ENCODE measurements at regions not wholly inside any gene's neighbourhood (a gene's known extent, or its start where the extent isn't known, plus 50 kb on each side); places are given as distances from the start of the nearest gene placed in this dataset.

DNA sequence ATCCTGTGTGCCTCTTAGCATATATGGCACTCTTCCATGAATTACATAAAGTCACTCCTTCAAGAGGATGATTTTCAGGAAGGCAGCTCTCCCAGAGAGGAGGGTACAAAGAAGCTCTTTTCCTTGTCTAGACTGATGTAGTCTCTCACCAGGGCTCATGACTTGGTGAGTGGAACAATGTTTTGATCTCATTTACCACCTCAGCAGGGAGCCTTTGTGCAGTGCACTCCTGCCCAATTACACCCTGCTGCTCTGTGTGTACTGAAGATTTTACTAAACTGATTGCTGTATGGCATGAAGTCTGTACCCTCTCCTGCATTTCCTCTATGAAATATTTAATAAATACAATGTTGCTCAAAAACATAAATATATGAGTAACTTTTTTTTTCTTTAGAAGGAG is 598.3 kb upstream of the HS3ST5 start:
- Histone ChIP-seq H3K4me3 (no peak overlapping the region), H3K9me3 (no peaks in the 10 kb centered on the region), H3K27ac (no peak overlapping the region), H3K4me2 (no peak overlapping the region), H3K4me1 (no peaks in the 10 kb centered on the region)
- TF ChIP-seq RNF2 (IDR thresholded peaks at IDR 0.05; ENCODE audit: borderline replicate concordance, low read depth) (no peak), NPAS2 (CRISPR knock-in tag; IDR thresholded peaks at IDR 0.05; ENCODE audit: borderline replicate concordance) (no peak), FOSB (CRISPR knock-in tag; IDR thresholded peaks at IDR 0.05) (no peak), RAD21 (conservative IDR thresholded peaks at IDR 0.05 in 1 of 2, IDR thresholded peaks at IDR 0.05 in 1 of 2) (no peak), MAFK (IDR thresholded peaks at IDR 0.05; ENCODE audit: partially characterized antibody) (no peak), TP53 (CRISPR knock-in tag; IDR thresholded peaks at IDR 0.05) (no peak), JUNB (IDR thresholded peaks at IDR 0.05) (no peak), CBX8 (IDR thresholded peaks at IDR 0.05) (no peak), HEYL (CRISPR knock-in tag; IDR thresholded peaks at IDR 0.05) (no peak), ZC3H11A (IDR thresholded peaks at IDR 0.05) (no peak), GATA3 (IDR thresholded peaks at IDR 0.05; ENCODE audit: borderline replicate concordance) (no peak), MYC (IDR thresholded peaks at IDR 0.05; ENCODE audit: borderline replicate concordance, low read length) (no peak)
- TF ChIP-seq, protein P1, sequence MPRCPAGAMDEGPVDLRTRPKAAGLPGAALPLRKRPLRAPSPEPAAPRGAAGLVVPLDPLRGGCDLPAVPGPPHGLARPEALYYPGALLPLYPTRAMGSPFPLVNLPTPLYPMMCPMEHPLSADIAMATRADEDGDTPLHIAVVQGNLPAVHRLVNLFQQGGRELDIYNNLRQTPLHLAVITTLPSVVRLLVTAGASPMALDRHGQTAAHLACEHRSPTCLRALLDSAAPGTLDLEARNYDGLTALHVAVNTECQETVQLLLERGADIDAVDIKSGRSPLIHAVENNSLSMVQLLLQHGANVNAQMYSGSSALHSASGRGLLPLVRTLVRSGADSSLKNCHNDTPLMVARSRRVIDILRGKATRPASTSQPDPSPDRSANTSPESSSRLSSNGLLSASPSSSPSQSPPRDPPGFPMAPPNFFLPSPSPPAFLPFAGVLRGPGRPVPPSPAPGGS (IDR thresholded peaks at IDR 0.05) = no peak
- TF ChIP-seq, protein P2, sequence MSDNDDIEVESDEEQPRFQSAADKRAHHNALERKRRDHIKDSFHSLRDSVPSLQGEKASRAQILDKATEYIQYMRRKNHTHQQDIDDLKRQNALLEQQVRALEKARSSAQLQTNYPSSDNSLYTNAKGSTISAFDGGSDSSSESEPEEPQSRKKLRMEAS (IDR thresholded peaks at IDR 0.05) = no peak
- TF ChIP-seq, protein P3, sequence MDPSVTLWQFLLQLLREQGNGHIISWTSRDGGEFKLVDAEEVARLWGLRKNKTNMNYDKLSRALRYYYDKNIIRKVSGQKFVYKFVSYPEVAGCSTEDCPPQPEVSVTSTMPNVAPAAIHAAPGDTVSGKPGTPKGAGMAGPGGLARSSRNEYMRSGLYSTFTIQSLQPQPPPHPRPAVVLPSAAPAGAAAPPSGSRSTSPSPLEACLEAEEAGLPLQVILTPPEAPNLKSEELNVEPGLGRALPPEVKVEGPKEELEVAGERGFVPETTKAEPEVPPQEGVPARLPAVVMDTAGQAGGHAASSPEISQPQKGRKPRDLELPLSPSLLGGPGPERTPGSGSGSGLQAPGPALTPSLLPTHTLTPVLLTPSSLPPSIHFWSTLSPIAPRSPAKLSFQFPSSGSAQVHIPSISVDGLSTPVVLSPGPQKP (IDR thresholded peaks at IDR 0.05; ENCODE audit: low read depth, low read length) = no peak
- TF ChIP-seq, protein P4, sequence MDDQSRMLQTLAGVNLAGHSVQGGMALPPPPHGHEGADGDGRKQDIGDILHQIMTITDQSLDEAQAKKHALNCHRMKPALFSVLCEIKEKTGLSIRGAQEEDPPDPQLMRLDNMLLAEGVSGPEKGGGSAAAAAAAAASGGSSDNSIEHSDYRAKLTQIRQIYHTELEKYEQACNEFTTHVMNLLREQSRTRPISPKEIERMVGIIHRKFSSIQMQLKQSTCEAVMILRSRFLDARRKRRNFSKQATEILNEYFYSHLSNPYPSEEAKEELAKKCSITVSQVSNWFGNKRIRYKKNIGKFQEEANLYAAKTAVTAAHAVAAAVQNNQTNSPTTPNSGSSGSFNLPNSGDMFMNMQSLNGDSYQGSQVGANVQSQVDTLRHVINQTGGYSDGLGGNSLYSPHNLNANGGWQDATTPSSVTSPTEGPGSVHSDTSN (IDR thresholded peaks at IDR 0.05) = no peak
- TF ChIP-seq, protein P5, sequence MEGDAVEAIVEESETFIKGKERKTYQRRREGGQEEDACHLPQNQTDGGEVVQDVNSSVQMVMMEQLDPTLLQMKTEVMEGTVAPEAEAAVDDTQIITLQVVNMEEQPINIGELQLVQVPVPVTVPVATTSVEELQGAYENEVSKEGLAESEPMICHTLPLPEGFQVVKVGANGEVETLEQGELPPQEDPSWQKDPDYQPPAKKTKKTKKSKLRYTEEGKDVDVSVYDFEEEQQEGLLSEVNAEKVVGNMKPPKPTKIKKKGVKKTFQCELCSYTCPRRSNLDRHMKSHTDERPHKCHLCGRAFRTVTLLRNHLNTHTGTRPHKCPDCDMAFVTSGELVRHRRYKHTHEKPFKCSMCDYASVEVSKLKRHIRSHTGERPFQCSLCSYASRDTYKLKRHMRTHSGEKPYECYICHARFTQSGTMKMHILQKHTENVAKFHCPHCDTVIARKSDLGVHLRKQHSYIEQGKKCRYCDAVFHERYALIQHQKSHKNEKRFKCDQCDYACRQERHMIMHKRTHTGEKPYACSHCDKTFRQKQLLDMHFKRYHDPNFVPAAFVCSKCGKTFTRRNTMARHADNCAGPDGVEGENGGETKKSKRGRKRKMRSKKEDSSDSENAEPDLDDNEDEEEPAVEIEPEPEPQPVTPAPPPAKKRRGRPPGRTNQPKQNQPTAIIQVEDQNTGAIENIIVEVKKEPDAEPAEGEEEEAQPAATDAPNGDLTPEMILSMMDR (IDR thresholded peaks at IDR 0.05) = no peak
- TF ChIP-seq, protein P6, sequence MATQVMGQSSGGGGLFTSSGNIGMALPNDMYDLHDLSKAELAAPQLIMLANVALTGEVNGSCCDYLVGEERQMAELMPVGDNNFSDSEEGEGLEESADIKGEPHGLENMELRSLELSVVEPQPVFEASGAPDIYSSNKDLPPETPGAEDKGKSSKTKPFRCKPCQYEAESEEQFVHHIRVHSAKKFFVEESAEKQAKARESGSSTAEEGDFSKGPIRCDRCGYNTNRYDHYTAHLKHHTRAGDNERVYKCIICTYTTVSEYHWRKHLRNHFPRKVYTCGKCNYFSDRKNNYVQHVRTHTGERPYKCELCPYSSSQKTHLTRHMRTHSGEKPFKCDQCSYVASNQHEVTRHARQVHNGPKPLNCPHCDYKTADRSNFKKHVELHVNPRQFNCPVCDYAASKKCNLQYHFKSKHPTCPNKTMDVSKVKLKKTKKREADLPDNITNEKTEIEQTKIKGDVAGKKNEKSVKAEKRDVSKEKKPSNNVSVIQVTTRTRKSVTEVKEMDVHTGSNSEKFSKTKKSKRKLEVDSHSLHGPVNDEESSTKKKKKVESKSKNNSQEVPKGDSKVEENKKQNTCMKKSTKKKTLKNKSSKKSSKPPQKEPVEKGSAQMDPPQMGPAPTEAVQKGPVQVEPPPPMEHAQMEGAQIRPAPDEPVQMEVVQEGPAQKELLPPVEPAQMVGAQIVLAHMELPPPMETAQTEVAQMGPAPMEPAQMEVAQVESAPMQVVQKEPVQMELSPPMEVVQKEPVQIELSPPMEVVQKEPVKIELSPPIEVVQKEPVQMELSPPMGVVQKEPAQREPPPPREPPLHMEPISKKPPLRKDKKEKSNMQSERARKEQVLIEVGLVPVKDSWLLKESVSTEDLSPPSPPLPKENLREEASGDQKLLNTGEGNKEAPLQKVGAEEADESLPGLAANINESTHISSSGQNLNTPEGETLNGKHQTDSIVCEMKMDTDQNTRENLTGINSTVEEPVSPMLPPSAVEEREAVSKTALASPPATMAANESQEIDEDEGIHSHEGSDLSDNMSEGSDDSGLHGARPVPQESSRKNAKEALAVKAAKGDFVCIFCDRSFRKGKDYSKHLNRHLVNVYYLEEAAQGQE (IDR thresholded peaks at IDR 0.05) = no peak
- TF ChIP-seq, protein P7, sequence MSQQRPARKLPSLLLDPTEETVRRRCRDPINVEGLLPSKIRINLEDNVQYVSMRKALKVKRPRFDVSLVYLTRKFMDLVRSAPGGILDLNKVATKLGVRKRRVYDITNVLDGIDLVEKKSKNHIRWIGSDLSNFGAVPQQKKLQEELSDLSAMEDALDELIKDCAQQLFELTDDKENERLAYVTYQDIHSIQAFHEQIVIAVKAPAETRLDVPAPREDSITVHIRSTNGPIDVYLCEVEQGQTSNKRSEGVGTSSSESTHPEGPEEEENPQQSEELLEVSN (IDR thresholded peaks at IDR 0.05; ENCODE audit: borderline replicate concordance, low read depth) = no peak
- CTCF ChIA-PET = no interaction called here
- no peak for FAIRE-seq
- ATAC-seq = no peak
- POLR2A ChIA-PET = no interaction called here
- DNase-seq (ENCODE audit: low read depth in 1 of 2, low spot score in 1 of 2) = no peak
